Fibroblast of mammary gland (primary cell): ENCODE measurements at regions not wholly inside any gene's neighbourhood (a gene's known extent, or its start where the extent isn't known, plus 50 kb on each side); places are given as distances from the start of the nearest gene placed in this dataset.
"Not testable (repeated sequence)": the region's sequence is repeated elsewhere in the genome, so short reads cannot be mapped to it uniquely, and the experiment has no call there.

Source experiments
- DNase-seq: peaks from one replicate; pipeline ENCODE4 v3.0.0-alpha.2; 2010; ENCODE audit warnings: low read depth
- H3K4me3 ChIP-seq: 2 replicates; pipeline ENCODE4 v1.5.1; 2011; ENCODE audit warnings: low read depth, mild to moderate bottlenecking, low read length, moderate library complexity; ENCODE audit not compliant: control insufficient read depth
- CTCF ChIP-seq: conservative IDR thresholded peaks from 2 replicates; pipeline ENCODE4 v1.5.1; 2011; ENCODE audit warnings: low read depth, low read length, inconsistent platforms; ENCODE audit not compliant: control insufficient read depth, insufficient read depth

- no peak for TF ChIP-seq CTCF
- H3K4me3 ChIP-seq = no peak overlapping the region
- DNase-seq = no peak
Observed at GRCh38 chr1:73273886-73274285, 924.1 kb downstream of the LRRIQ3 start.

- DNase-seq, H3K4me3 ChIP-seq: not testable (repeated sequence)
Observed at GRCh38 chr1:73245196-73245595, 952.8 kb downstream of the LRRIQ3 start.

GRCh38 chr1:73218995-73219546 is 936.7 kb upstream of the NEGR1 start:
- no peak for DNase-seq
- H3K4me3 ChIP-seq = no peak overlapping the region
- TF ChIP-seq CTCF = no peak

- no peak for DNase-seq
- TF ChIP-seq CTCF = no peak
Observed at GRCh38 chr1:73205294-73205973, 923.1 kb upstream of the NEGR1 start.

GRCh38 chr1:73197972-73198371 is 915.6 kb upstream of the NEGR1 start:
- DNase-seq = no peak
- TF ChIP-seq CTCF = no peak
- no peak overlapping the region for H3K4me3 ChIP-seq

More at GRCh38 chr1:73205294-73205973, 923.1 kb upstream of the NEGR1 start:
- no peak overlapping the region for H3K4me3 ChIP-seq

GRCh38 chr1:73194965-73195364 is 912.6 kb upstream of the NEGR1 start:
- no peak for TF ChIP-seq CTCF
- H3K4me3 ChIP-seq = no peak overlapping the region
- no peak for DNase-seq

- DNase-seq, H3K4me3 ChIP-seq: not testable (repeated sequence)
Observed at GRCh38 chr1:73183581-73183980, 901.2 kb upstream of the NEGR1 start.

GRCh38 chr1:73181190-73181540 is 898.8 kb upstream of the NEGR1 start:
- no peak for DNase-seq

More at GRCh38 chr1:73181190-73181540, 898.8 kb upstream of the NEGR1 start:
- H3K4me3 ChIP-seq = no peak overlapping the region
- TF ChIP-seq CTCF = no peak
